ENCODE measurements at regions not wholly inside any gene's neighbourhood (a gene's known extent, or its start where the extent isn't known, plus 50 kb on each side); places are given as distances from the start of the nearest gene placed in this dataset.

DNA sequence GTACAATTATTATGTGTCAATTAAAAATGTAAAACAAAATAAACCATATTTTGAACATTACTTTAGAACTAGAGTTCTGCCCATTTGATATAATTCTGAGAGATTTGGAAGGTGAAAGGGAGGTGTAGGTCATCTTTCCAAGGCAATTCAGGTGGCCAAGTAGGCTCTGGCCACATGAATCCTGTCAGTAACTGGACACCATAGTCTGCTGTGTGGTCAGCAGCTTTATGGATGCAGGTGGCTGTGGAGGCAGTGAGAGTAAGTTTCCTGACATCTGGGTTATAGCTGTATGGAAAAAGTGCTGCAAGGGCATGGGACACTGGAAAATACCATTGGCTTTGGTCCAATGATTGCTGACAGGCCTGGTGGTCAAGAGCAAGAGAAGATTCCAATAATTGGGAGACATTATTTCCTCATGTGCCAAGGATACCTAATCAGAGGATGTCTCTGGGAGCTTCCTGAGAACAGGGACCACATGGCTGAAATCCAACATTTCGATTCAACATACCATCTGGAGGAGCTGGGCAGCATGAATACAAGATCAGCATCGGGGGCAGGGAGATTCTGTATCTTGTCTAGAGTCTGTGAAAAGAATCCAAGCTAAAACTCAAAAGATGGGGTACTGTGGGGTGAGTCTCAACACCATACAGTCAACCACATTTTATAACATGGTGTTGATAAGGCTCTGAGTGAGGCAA lies 523.1 kb downstream of the MID1IP1 start:
- Histone ChIP-seq H4K20me1 (ENCODE audit: control insufficient read depth, extremely low read depth, insufficient read depth, low read length) (no peaks in the 10 kb centered on the region), H3K9ac (ENCODE audit: control insufficient read depth, extremely low read depth, insufficient read depth, low read length) (no peak overlapping the region), H3K9me3 (ENCODE audit: control insufficient read depth, low read depth, low read length) (no peaks in the 10 kb centered on the region), H3K4me2 (ENCODE audit: control insufficient read depth, extremely low read depth, insufficient read depth, low read depth, low read length) (no peak overlapping the region), H3K4me3 (ENCODE audit: control insufficient read depth in 2 of 3, extremely low read depth in 1 of 3, insufficient read depth in 2 of 3, low read depth in 1 of 3, low read length in 3 of 3) (no peak overlapping the region), H3K27ac (ENCODE audit: control insufficient read depth, insufficient read depth, low read length) (no peak overlapping the region), H3K9me1 (ENCODE audit: control insufficient read depth, extremely low read depth, insufficient read depth, low read length) (no peaks in the 10 kb centered on the region), H3K79me2 (ENCODE audit: control insufficient read depth, insufficient read depth, low read length) (no peaks in the 10 kb centered on the region), H3K4me1 (ENCODE audit: control insufficient read depth, extremely low read depth, insufficient read depth, low read length) (no peaks in the 10 kb centered on the region), H3K27me3 (ENCODE audit: control insufficient read depth, extremely low read depth, insufficient read depth, low read length) (no peaks in the 10 kb centered on the region), H2AFZ (ENCODE audit: control insufficient read depth, low read length) (no peak overlapping the region), H3K36me3 (ENCODE audit: control insufficient read depth in 2 of 2, extremely low read depth in 1 of 2, insufficient read depth in 2 of 2, low read length in 2 of 2) (no peaks in the 10 kb centered on the region)
- no peak for DNase-seq (ENCODE audit: low read depth, low spot score)
- dilution Hi-C loops (cut with MboI; ENCODE audit: extremely low pct_ligation_motif_present, low sequenced_read_pairs) = no loop called here
- TF ChIP-seq CTCF (optimal IDR thresholded peaks at IDR 0.05 in 1 of 3, IDR thresholded peaks at IDR 0.05 in 1 of 3, conservative IDR thresholded peaks at IDR 0.05 in 1 of 3; ENCODE audit: extremely low read depth in 1 of 3, insufficient read depth in 2 of 3, low read length in 3 of 3) = no peak
- TF ChIP-seq EZH2 (IDR thresholded peaks at IDR 0.05; ENCODE audit: low read length) = no peak
- no peak for FAIRE-seq

GRCh38 chrX:39327255-39327654 lies 526.0 kb downstream of the MID1IP1 start:
- no peaks in the 10 kb centered on the region for H3K36me3 ChIP-seq (ENCODE audit: control insufficient read depth in 2 of 2, extremely low read depth in 1 of 2, insufficient read depth in 2 of 2, low read length in 2 of 2)
- H3K27ac ChIP-seq (ENCODE audit: control insufficient read depth, insufficient read depth, low read length) = no peak overlapping the region
- no peak overlapping the region for H3K4me2 ChIP-seq (ENCODE audit: control insufficient read depth, extremely low read depth, insufficient read depth, low read depth, low read length)
- DNase-seq (ENCODE audit: low read depth, low spot score) (no peak), FAIRE-seq (no peak)
- H3K9ac ChIP-seq (ENCODE audit: control insufficient read depth, extremely low read depth, insufficient read depth, low read length) = no peak overlapping the region
- H3K27me3 ChIP-seq (ENCODE audit: control insufficient read depth, extremely low read depth, insufficient read depth, low read length) = no peaks in the 10 kb centered on the region
- TF ChIP-seq CTCF (optimal IDR thresholded peaks at IDR 0.05 in 1 of 3, IDR thresholded peaks at IDR 0.05 in 1 of 3, conservative IDR thresholded peaks at IDR 0.05 in 1 of 3; ENCODE audit: extremely low read depth in 1 of 3, insufficient read depth in 2 of 3, low read length in 3 of 3) (no peak), EZH2 (IDR thresholded peaks at IDR 0.05; ENCODE audit: low read length) (no peak)
- no peak overlapping the region for H3K4me3 ChIP-seq (ENCODE audit: control insufficient read depth in 2 of 3, extremely low read depth in 1 of 3, insufficient read depth in 2 of 3, low read depth in 1 of 3, low read length in 3 of 3)
- H4K20me1 ChIP-seq (ENCODE audit: control insufficient read depth, extremely low read depth, insufficient read depth, low read length) = no peaks in the 10 kb centered on the region
- H3K79me2 ChIP-seq (ENCODE audit: control insufficient read depth, insufficient read depth, low read length) = no peaks in the 10 kb centered on the region
- H3K9me3 ChIP-seq (ENCODE audit: control insufficient read depth, low read depth, low read length) = no peaks in the 10 kb centered on the region
- H2AFZ ChIP-seq (ENCODE audit: control insufficient read depth, low read length) = no peak overlapping the region
- dilution Hi-C loops (cut with MboI; ENCODE audit: extremely low pct_ligation_motif_present, low sequenced_read_pairs) = no loop called here
- no peaks in the 10 kb centered on the region for H3K4me1 ChIP-seq (ENCODE audit: control insufficient read depth, extremely low read depth, insufficient read depth, low read length)
- no peaks in the 10 kb centered on the region for H3K9me1 ChIP-seq (ENCODE audit: control insufficient read depth, extremely low read depth, insufficient read depth, low read length)

Data from keratinocyte (primary cell).